ENCODE measurements at regions not wholly inside any gene's neighbourhood (a gene's known extent, or its start where the extent isn't known, plus 50 kb on each side); places are given as distances from the start of the nearest gene placed in this dataset.

GRCh38 chr15:94665676-94666441 is 434.5 kb downstream of the MCTP2 start:
- Histone ChIP-seq H3K4me2 (no peak overlapping the region), H3K27me3 (ENCODE audit: insufficient read depth) (no peaks in the 10 kb centered on the region), H3K79me2 (ENCODE audit: insufficient read depth) (no peaks in the 10 kb centered on the region), H3F3A (replicated peaks; ENCODE audit: insufficient read depth) (no peaks in the 10 kb centered on the region), H3K27ac (ENCODE audit: low read depth in 2 of 2, low read length in 1 of 2) (no peak overlapping the region), H3K4me1 (ENCODE audit: control insufficient read depth in 1 of 2, insufficient read depth in 2 of 2, low read depth in 1 of 2, low read length in 1 of 2) (no peaks in the 10 kb centered on the region), H3K4me3 (ENCODE audit: low read depth in 2 of 2, low read length in 1 of 2) (no peak overlapping the region), H3K9me2 (no peaks in the 10 kb centered on the region), H3K36me3 (replicated peaks in 1 of 2; ENCODE audit: control insufficient read depth in 1 of 2, insufficient read depth in 2 of 2, low read length in 1 of 2) (no peaks in the 10 kb centered on the region), H4K20me1 (ENCODE audit: insufficient read depth) (no peaks in the 10 kb centered on the region), H2AFZ (ENCODE audit: low read depth) (no peak overlapping the region), H3K9me3 (no peaks in the 10 kb centered on the region), H3K9ac (no peak overlapping the region)
- ChIA-PET CTCF (interaction anchor here (2.1 kb wide), 1 partner anchor 252 kb away, joined by 11 read pairs; no protein-coding TSS in a partner anchor), POLR2A (no interaction called here)
- no peak for DNase-seq
- TF ChIP-seq CTCF (IDR thresholded peaks at IDR 0.05) (no peak), FOXM1 (IDR thresholded peaks at IDR 0.05; ENCODE audit: low read depth) (no peak), TCF12 (IDR thresholded peaks at IDR 0.05) (no peak), EP300 (IDR thresholded peaks at IDR 0.05; ENCODE audit: borderline replicate concordance in 1 of 2, low read depth in 1 of 2, low read length in 1 of 2) (no peak), YY1 (IDR thresholded peaks at IDR 0.05; ENCODE audit: low read depth) (no peak), RCOR1 (IDR thresholded peaks at IDR 0.05; ENCODE audit: low read length) (no peak), SMC3 (IDR thresholded peaks at IDR 0.05; ENCODE audit: low read depth, low read length) (no peak), USF2 (IDR thresholded peaks at IDR 0.05; ENCODE audit: borderline replicate concordance, low read depth, low read length) (no peak), NFIC (IDR thresholded peaks at IDR 0.05; ENCODE audit: borderline replicate concordance) (no peak), SIN3A (IDR thresholded peaks at IDR 0.05; ENCODE audit: borderline replicate concordance, low read depth, low read length) (no peak), CHD2 (IDR thresholded peaks at IDR 0.05; ENCODE audit: low read length, partially characterized antibody) (no peak), ELF1 (IDR thresholded peaks at IDR 0.05) (no peak), JUND (IDR thresholded peaks at IDR 0.05) (no peak), EZH2phosphoT487 (IDR thresholded peaks at IDR 0.05; ENCODE audit: borderline replicate concordance, low read depth) (no peak), ZBTB33 (IDR thresholded peaks at IDR 0.05; ENCODE audit: borderline replicate concordance, low read depth) (no peak), NRF1 (IDR thresholded peaks at IDR 0.05; ENCODE audit: low read depth, low read length) (no peak), TAF1 (IDR thresholded peaks at IDR 0.05; ENCODE audit: borderline replicate concordance, low read depth, low read length) (no peak), RXRA (IDR thresholded peaks at IDR 0.05; ENCODE audit: borderline replicate concordance, low read depth) (no peak)
- WGBS (ENCODE audit: low lambda C conversion rate): 20% methylated on average over 7 of the region's 7 CpGs
